GM23338 (cell line): ENCODE measurements at regions not wholly inside any gene's neighbourhood (a gene's known extent, or its start where the extent isn't known, plus 50 kb on each side); places are given as distances from the start of the nearest gene placed in this dataset.

Experiments used
- CREB1 ChIP-seq: fragments of 250-450 bp; sonication (Bioruptor Pico); IDR thresholded peaks from 2 replicates; pipeline ENCODE4 v1.5.0; 2020; ENCODE audit warnings: low read depth, mild to moderate bottlenecking, moderate library complexity
- EZH2 ChIP-seq: fragments of 200-600 bp; sonication (generic); IDR thresholded peaks from one replicate; pipeline ENCODE4 v1.8.0; 2017; ENCODE audit warnings: antibody characterized with exemption, mild to moderate bottlenecking, low read depth; ENCODE audit not compliant: unreplicated experiment
- POLR2AphosphoS5 ChIP-seq: IDR thresholded peaks from 2 replicates; pipeline ENCODE4 v1.6.1; 2016; ENCODE audit warnings: antibody characterized with exemption, low read depth
- ZNF114 ChIP-seq: fragments of 250-450 bp; sonication (Bioruptor Pico); IDR thresholded peaks from 2 replicates; pipeline ENCODE4 v1.5.0; 2020; ENCODE audit warnings: mild to moderate bottlenecking, moderate library complexity
- TF ChIP-seq, protein P1 (sequence below), 2 experiments: fragments of 200-600 bp in 1 of 2; sonication (generic) in 1 of 2; conservative IDR thresholded peaks; 2 replicates each; pipeline versions ENCODE4 v1.5.1 to v1.6.1; 2016 to 2017; ENCODE audit warnings: antibody characterized with exemption in 2 of 2, low read depth in 2 of 2, mild to moderate bottlenecking in 2 of 2, moderate library complexity in 1 of 2

DNA sequence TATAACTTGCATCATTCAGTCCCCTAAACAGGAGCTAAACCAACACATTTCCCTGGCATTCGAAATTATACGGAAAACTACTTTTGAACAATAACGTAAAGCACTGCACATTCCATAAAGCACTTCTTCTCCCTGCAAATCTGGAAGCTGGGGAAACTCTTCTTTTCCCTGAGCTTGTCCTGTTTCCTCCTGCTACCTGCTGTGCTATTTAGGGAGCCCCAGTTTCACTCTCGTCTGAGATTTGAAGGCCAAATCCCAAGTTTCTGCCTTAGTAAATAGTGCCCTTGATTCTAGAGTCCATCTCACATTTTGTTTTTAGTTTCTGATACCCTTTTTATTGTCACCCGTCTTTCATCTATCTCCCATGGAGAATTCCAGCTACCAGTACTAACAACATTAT lies 67.7 kb upstream of the OSR1 start:
- TF ChIP-seq, protein P1, sequence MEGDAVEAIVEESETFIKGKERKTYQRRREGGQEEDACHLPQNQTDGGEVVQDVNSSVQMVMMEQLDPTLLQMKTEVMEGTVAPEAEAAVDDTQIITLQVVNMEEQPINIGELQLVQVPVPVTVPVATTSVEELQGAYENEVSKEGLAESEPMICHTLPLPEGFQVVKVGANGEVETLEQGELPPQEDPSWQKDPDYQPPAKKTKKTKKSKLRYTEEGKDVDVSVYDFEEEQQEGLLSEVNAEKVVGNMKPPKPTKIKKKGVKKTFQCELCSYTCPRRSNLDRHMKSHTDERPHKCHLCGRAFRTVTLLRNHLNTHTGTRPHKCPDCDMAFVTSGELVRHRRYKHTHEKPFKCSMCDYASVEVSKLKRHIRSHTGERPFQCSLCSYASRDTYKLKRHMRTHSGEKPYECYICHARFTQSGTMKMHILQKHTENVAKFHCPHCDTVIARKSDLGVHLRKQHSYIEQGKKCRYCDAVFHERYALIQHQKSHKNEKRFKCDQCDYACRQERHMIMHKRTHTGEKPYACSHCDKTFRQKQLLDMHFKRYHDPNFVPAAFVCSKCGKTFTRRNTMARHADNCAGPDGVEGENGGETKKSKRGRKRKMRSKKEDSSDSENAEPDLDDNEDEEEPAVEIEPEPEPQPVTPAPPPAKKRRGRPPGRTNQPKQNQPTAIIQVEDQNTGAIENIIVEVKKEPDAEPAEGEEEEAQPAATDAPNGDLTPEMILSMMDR (conservative IDR thresholded peaks at IDR 0.05; ENCODE audit: low read depth in 2 of 2): no peak
- TF ChIP-seq EZH2 (no peak), CREB1 (CRISPR knock-in tag) (no peak), ZNF114 (CRISPR knock-in tag) (no peak), POLR2AphosphoS5 (no peak)
